Stomach (tissue), 8 donors: ENCODE measurements at regions not wholly inside any gene's neighbourhood (a gene's known extent, or its start where the extent isn't known, plus 50 kb on each side); places are given as distances from the start of the nearest gene placed in this dataset.
A peak's percentile ranks its signal among the peaks of the same experiment; 100 is the strongest.

ENCODE experiments used
- DNase-seq, 2 donors: peaks; one replicate each; pipeline versions ENCODE4 v3.0.0 to v3.0.0-alpha.2; 2013 to 2019
- H3K27ac ChIP-seq, 5 donors: fragments of 200-600 bp in 4 of 5; sonication (generic) in 4 of 5; one replicate each; pipeline ENCODE4 v1.5.1; 2013 to 2019; ENCODE audit warnings: mild to moderate bottlenecking in 1 of 5, moderate library complexity in 1 of 5
- H3K27me3 ChIP-seq, 3 donors: fragments of 200-600 bp; sonication (generic); one replicate each; pipeline ENCODE4 v1.5.1; 2017 to 2019; ENCODE audit warnings: mixed run types in 1 of 3
- H3K36me3 ChIP-seq, 4 donors: fragments of 200-600 bp; sonication (generic); 1 replicate in 3 of 4; 2 replicates in 1 of 4; pipeline ENCODE4 v1.5.1; 2016 to 2019
- H3K4me1 ChIP-seq, 4 donors: fragments of 200-600 bp; sonication (generic); one replicate each; pipeline ENCODE4 v1.5.1; 2016 to 2019
- H3K4me3 ChIP-seq, 4 donors: fragments of 200-600 bp; sonication (generic) in 3 of 4; one replicate each; pipeline ENCODE4 v1.5.1; 2016 to 2019; ENCODE audit warnings: mild to moderate bottlenecking in 1 of 4
- H3K9me3 ChIP-seq, 4 donors: fragments of 200-600 bp; sonication (generic); one replicate each; pipeline ENCODE4 v1.5.1; 2016 to 2019
- CTCF ChIP-seq, 7 experiments: fragments of 450-650 bp in 4 of 7; fragments of 200-600 bp in 3 of 7; sonication (generic) in 3 of 7; IDR thresholded peaks; one replicate each; pipeline ENCODE4 v1.5.1; 2016 to 2019; ENCODE audit warnings: antibody characterized with exemption in 7 of 7, control low read depth in 2 of 7, mild to moderate bottlenecking in 1 of 7
- EP300 ChIP-seq: sonication (generic); formaldehyde crosslinking; IDR thresholded peaks from one replicate; pipeline ENCODE4 v1.6.1; 2017; ENCODE audit warnings: antibody characterized with exemption
- POLR2A ChIP-seq, 4 donors: fragments of 450-650 bp; IDR thresholded peaks; one replicate each; pipeline ENCODE4 v1.6.1; 2016; ENCODE audit warnings: antibody characterized with exemption in 4 of 4, control low read depth in 2 of 4, mild to moderate bottlenecking in 1 of 4, moderate library complexity in 1 of 4
- POLR2AphosphoS5 ChIP-seq, 3 donors: sonication (generic); formaldehyde crosslinking; IDR thresholded peaks; one replicate each; pipeline ENCODE4 v1.6.1; 2016; ENCODE audit warnings: antibody characterized with exemption in 3 of 3
- WGBS, 5 donors: extraction: QIAGEN DNeasy Blood & Tissue Kit in 3 of 5; methylation state at CpG; one replicate each; pipeline versions ENCODE4 v1.1.5 to v1.1.7; 2013 to 2018; 5-methylcytosine and 5-hydroxymethylcytosine counted together
- intact Hi-C: fragments of 100-400 bp; cut with DNase I; formaldehyde crosslinking; loops from one replicate; pipeline ENCODE4 v1.15.1; 2023; ENCODE audit warnings: low total_unique reads
- donor health status: healthy with polysubstance abuse.
- donor health status: Bipolar disorder and iron deficiency.
- donor health status: healthy.

GRCh38 chr7:93720106-93720505 lies 145.6 kb upstream of the CALCR start:
- H3K27me3 ChIP-seq: no peaks in the 10 kb centered on the region
- no peak overlapping the region for H3K27ac ChIP-seq
- intact Hi-C loops: no loop called here
- no peak overlapping the region for H3K4me3 ChIP-seq
- TF ChIP-seq EP300: no peak
- no peak for TF ChIP-seq CTCF (IDR thresholded peaks at IDR 0.05)
- no peak for TF ChIP-seq POLR2A (IDR thresholded peaks at IDR 0.05)
- no peak for TF ChIP-seq POLR2AphosphoS5 (IDR thresholded peaks at IDR 0.05)
- DNase-seq: no peak
- H3K36me3 ChIP-seq: no peaks in the 10 kb centered on the region
- H3K4me1 ChIP-seq: peaks cover 0 to 5% (median 0%) of the 10 kb centered on the region in 4 donors
- no peaks in the 10 kb centered on the region for H3K9me3 ChIP-seq

- no peak for TF ChIP-seq CTCF (IDR thresholded peaks at IDR 0.05)
- TF ChIP-seq EP300: no peak
- TF ChIP-seq POLR2A (IDR thresholded peaks at IDR 0.05): no peak
- no peak for TF ChIP-seq POLR2AphosphoS5 (IDR thresholded peaks at IDR 0.05)
- WGBS, 5 donors: 52 to 81% (median 58%) methylated on average over 1 of the region's 1 CpG
- Histone ChIP-seq H3K4me3 (no peak overlapping the region), H3K27ac (no peak overlapping the region), H3K36me3 (no peaks in the 10 kb centered on the region), H3K9me3 (no peaks in the 10 kb centered on the region), H3K4me1 (peaks cover 0 to 5% (median 0%) of the 10 kb centered on the region in 4 donors), H3K27me3 (no peaks in the 10 kb centered on the region)
- intact Hi-C loops: no loop called here
- DNase-seq: no peak
These were observed 145.0 kb upstream of the CALCR start for GRCh38 chr7:93719546-93719945.

- no peak overlapping the region for H3K27ac ChIP-seq
- intact Hi-C loops: no loop called here
- 75 to 87% (median 84%) methylated on average over 1 of the region's 1 CpG for WGBS, 5 donors
- no peaks in the 10 kb centered on the region for H3K36me3 ChIP-seq
- H3K4me3 ChIP-seq: no peak overlapping the region
- no peak for DNase-seq
- TF ChIP-seq POLR2AphosphoS5 (IDR thresholded peaks at IDR 0.05): no peak
- TF ChIP-seq POLR2A (IDR thresholded peaks at IDR 0.05): no peak
- no peak for TF ChIP-seq CTCF (IDR thresholded peaks at IDR 0.05)
- TF ChIP-seq EP300: no peak
- H3K27me3 ChIP-seq: no peaks in the 10 kb centered on the region
- H3K9me3 ChIP-seq: no peaks in the 10 kb centered on the region
- peaks cover 0 to 5% (median 0%) of the 10 kb centered on the region in 4 donors for H3K4me1 ChIP-seq
These were observed 142.8 kb upstream of the CALCR start for GRCh38 chr7:93717217-93717900.

- peaks cover 0 to 5% (median 0%) of the 10 kb centered on the region in 4 donors for H3K4me1 ChIP-seq
- H3K27me3 ChIP-seq: no peaks in the 10 kb centered on the region
- intact Hi-C loops: no loop called here
- H3K4me3 ChIP-seq: no peak overlapping the region
- TF ChIP-seq CTCF (IDR thresholded peaks at IDR 0.05): no peak
- TF ChIP-seq POLR2AphosphoS5 (IDR thresholded peaks at IDR 0.05): no peak
- no peak for TF ChIP-seq EP300
- TF ChIP-seq POLR2A (IDR thresholded peaks at IDR 0.05): no peak
- no peaks in the 10 kb centered on the region for H3K36me3 ChIP-seq
- H3K9me3 ChIP-seq: no peaks in the 10 kb centered on the region
- WGBS, 5 donors: 34 to 47% (median 42%) methylated on average over 6 of the region's 6 CpGs
- DNase-seq: peak; percentile 37 to 61
- H3K27ac ChIP-seq: no peak overlapping the region
These were observed 140.7 kb upstream of the CALCR start for GRCh38 chr7:93715234-93715633.
